ENCODE measurements at regions not wholly inside any gene's neighbourhood (a gene's known extent, or its start where the extent isn't known, plus 50 kb on each side); places are given as distances from the start of the nearest gene placed in this dataset.

GRCh38 chr14:49362916-49363315, 223.3 kb downstream of the RPS29 start:
- TF ChIP-seq CTCF (IDR thresholded peaks at IDR 0.05) (no peak), EZH2 (IDR thresholded peaks at IDR 0.05; ENCODE audit: borderline replicate concordance, insufficient read depth, low read depth, low read length, poor library complexity, severe bottlenecking) (no peak)
